ENCODE measurements at regions not wholly inside any gene's neighbourhood (a gene's known extent, or its start where the extent isn't known, plus 50 kb on each side); places are given as distances from the start of the nearest gene placed in this dataset.

- DNase-seq, result peak; percentile 13
Measured at GRCh38 chr17:77493901-77494663, 353.3 kb downstream of the SEC14L1 start.

- DNase-seq, result peak; percentile 86
Measured at GRCh38 chr17:77494664-77495435, 354.1 kb downstream of the SEC14L1 start.

- no peak for DNase-seq
Measured at GRCh38 chr17:77495575-77495974, 354.8 kb downstream of the SEC14L1 start.

GRCh38 chr17:77496401-77496801, 355.6 kb downstream of the SEC14L1 start:
- no peak for DNase-seq

- DNase-seq, result peak; percentile 17
Measured at GRCh38 chr17:77496831-77497577, 356.2 kb downstream of the SEC14L1 start.

- DNase-seq, result peak; percentile 17
Measured at GRCh38 chr17:77497578-77497934, 356.8 kb downstream of the SEC14L1 start.

- peak; percentile 25 for DNase-seq
Measured at GRCh38 chr17:77498091-77498741, 357.4 kb downstream of the SEC14L1 start.

- DNase-seq, result peak; percentile 20
Measured at GRCh38 chr17:77498791-77499698, 358.3 kb downstream of the SEC14L1 start.

- peak; percentile 21 for DNase-seq
Measured at GRCh38 chr17:77499699-77500435, 359.1 kb downstream of the SEC14L1 start.

GRCh38 chr17:77501101-77501566, 360.4 kb downstream of the SEC14L1 start:
- no peak for DNase-seq

GRCh38 chr17:77501751-77502625, 361.2 kb downstream of the SEC14L1 start:
- DNase-seq, result no peak

- DNase-seq, result no peak
Measured at GRCh38 chr17:77502626-77503292, 362.0 kb downstream of the SEC14L1 start.

GRCh38 chr17:77503293-77503655, 362.5 kb downstream of the SEC14L1 start:
- DNase-seq, result no peak

- DNase-seq, result no peak
Measured at GRCh38 chr17:77503916-77504651, 363.3 kb downstream of the SEC14L1 start.

- DNase-seq, result no peak
Measured at GRCh38 chr17:77504652-77505155, 363.9 kb downstream of the SEC14L1 start.

GRCh38 chr17:77505181-77505639, 364.4 kb downstream of the SEC14L1 start:
- no peak for DNase-seq

- DNase-seq, result no peak
Measured at GRCh38 chr17:77506371-77506991, 365.7 kb downstream of the SEC14L1 start.

All from right hindlimb (tissue), 1 donor.